ENCODE measurements at regions not wholly inside any gene's neighbourhood (a gene's known extent, or its start where the extent isn't known, plus 50 kb on each side); places are given as distances from the start of the nearest gene placed in this dataset.

- no peak for TF ChIP-seq CTCF (IDR thresholded peaks at IDR 0.05)
- no peak for TF ChIP-seq POLR2A (IDR thresholded peaks at IDR 0.05)
Measured at GRCh38 chr1:80910426-80910825, 890.3 kb upstream of the ADGRL2 start.
